Hepatocyte (in vitro differentiated cells): ENCODE measurements at regions not wholly inside any gene's neighbourhood (a gene's known extent, or its start where the extent isn't known, plus 50 kb on each side); places are given as distances from the start of the nearest gene placed in this dataset.

Experiments
- EZH2 ChIP-seq: fragments of 200-600 bp; sonication (generic); IDR thresholded peaks from 2 replicates; pipeline ENCODE4 v1.6.1; 2016; ENCODE audit warnings: antibody characterized with exemption, mild to moderate bottlenecking, borderline replicate concordance
- EZH2phosphoT487 ChIP-seq: fragments of 200-600 bp; sonication (generic); IDR thresholded peaks from one replicate; pipeline ENCODE4 v1.6.1; 2018; ENCODE audit warnings: antibody characterized with exemption, mild to moderate bottlenecking, low read depth, moderate library complexity; ENCODE audit not compliant: unreplicated experiment, severe bottlenecking
- TF ChIP-seq, protein P1 (sequence below): fragments of 200-600 bp; sonication (generic); IDR thresholded peaks from 2 replicates; pipeline ENCODE4 v1.5.1; 2016; ENCODE audit warnings: antibody characterized with exemption, mild to moderate bottlenecking; ENCODE audit not compliant: poor library complexity

- TF ChIP-seq EZH2: no peak
- TF ChIP-seq, protein P1, sequence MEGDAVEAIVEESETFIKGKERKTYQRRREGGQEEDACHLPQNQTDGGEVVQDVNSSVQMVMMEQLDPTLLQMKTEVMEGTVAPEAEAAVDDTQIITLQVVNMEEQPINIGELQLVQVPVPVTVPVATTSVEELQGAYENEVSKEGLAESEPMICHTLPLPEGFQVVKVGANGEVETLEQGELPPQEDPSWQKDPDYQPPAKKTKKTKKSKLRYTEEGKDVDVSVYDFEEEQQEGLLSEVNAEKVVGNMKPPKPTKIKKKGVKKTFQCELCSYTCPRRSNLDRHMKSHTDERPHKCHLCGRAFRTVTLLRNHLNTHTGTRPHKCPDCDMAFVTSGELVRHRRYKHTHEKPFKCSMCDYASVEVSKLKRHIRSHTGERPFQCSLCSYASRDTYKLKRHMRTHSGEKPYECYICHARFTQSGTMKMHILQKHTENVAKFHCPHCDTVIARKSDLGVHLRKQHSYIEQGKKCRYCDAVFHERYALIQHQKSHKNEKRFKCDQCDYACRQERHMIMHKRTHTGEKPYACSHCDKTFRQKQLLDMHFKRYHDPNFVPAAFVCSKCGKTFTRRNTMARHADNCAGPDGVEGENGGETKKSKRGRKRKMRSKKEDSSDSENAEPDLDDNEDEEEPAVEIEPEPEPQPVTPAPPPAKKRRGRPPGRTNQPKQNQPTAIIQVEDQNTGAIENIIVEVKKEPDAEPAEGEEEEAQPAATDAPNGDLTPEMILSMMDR: no peak
- TF ChIP-seq EZH2phosphoT487: no peak
Observed at GRCh38 chr12:71321130-71321529, 118.5 kb upstream of the LGR5 start.
